GM19238 (cell line): ENCODE measurements at regions not wholly inside any gene's neighbourhood (a gene's known extent, or its start where the extent isn't known, plus 50 kb on each side); places are given as distances from the start of the nearest gene placed in this dataset.
A peak's percentile ranks its signal among the peaks of the same experiment; 100 is the strongest.

ENCODE experiments used
- DNase-seq: peaks from one replicate; pipeline ENCODE4 v3.0.0; 2011; ENCODE audit warnings: low spot score; ENCODE audit not compliant: insufficient read length

- DNase-seq, result no peak
Measured at GRCh38 chr9:93829271-93830011, 125.7 kb downstream of the BARX1 start.

GRCh38 chr9:93828331-93829097 lies 126.6 kb downstream of the BARX1 start:
- no peak for DNase-seq

- peak; percentile 44 for DNase-seq
Measured at GRCh38 chr9:93827545-93828330, 127.4 kb downstream of the BARX1 start.

DNA sequence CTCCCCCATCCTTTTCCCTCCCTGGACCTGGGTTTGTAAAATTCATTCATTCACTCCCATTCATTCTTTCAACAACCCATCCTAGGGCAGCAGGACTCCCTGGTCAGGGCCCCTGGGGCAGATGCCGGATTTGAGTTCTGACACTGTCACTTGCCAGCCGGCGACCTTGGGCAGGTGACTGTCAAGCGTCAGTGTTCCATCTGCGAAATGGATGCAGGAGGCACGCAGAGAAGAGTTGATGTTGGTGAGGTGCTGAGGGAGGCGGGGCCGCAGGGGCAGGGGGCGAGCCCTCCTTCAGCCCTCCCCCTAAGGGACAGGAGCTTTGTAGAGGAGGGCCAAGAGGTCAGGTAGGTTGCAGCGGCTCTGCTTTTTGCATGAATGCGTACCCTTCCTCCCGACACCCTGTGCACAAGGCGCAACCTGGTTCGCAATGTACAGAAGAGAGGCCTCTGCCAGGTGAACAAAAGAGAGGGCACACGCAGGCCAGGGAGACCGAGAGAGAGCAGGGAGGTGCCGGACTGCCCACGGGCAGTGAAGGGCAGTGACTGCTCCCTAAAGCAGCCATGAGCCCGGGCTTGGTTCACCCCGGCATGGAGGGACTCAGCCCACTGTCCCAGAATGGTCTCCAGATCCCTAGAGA lies 128.1 kb downstream of the BARX1 start:
- no peak for DNase-seq

DNA sequence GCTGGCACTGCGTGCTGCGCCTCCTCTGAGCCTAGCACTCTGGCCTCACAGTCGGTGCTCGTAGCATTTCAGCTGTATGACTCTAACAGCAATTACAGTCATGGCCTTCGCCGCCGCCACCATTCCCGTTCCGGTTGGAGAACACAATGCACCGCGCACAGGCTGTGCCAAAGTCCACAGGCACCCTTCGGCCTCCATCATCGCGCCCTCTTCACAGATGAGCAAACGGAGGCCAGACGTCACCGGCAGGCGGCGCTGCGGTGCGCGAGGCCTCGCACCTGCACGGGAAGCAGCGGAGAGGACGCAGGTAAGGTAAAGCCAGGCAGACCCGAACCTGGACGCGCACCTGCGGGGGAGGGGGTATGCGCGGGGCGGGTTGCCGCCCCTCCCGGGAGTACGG lies 128.9 kb downstream of the BARX1 start:
- no peak for DNase-seq

DNA sequence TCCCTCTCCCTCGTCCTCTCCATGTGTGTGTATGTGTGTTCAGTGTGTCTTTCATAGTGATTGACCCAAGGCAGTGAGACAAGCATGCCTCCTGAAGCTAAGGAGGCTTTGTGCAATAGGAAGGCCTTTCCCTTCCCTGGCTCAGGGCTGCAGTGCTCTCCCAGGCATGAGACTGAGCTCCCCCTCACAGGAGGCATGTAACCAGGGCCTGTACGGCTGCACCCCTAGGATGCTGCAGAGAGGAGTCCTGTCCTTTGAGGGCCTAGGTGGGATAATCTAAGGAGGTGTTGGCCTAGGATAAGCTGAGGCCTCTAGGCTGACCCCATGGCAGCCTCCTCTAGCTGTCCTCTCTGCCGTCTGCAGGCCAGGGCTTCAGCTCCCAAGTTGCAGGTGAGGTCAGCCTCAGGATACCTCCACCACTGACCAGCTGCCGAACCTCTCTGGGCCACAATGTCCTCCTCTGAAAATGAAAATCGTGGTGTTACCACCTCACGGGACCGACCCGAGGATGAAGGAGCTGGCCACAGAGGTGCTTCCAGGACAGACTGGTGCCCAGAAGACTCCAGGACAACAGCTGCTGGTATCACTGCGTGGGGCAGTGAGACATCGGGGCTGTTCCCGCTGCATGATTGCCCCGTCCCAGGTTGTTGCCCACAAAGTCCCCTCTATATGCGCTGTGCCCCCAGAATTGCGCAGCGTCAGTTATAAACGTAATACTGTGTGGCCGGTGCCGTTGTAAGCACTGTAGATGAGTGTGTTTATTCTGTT lies 129.6 kb downstream of the BARX1 start:
- DNase-seq, result no peak

DNA sequence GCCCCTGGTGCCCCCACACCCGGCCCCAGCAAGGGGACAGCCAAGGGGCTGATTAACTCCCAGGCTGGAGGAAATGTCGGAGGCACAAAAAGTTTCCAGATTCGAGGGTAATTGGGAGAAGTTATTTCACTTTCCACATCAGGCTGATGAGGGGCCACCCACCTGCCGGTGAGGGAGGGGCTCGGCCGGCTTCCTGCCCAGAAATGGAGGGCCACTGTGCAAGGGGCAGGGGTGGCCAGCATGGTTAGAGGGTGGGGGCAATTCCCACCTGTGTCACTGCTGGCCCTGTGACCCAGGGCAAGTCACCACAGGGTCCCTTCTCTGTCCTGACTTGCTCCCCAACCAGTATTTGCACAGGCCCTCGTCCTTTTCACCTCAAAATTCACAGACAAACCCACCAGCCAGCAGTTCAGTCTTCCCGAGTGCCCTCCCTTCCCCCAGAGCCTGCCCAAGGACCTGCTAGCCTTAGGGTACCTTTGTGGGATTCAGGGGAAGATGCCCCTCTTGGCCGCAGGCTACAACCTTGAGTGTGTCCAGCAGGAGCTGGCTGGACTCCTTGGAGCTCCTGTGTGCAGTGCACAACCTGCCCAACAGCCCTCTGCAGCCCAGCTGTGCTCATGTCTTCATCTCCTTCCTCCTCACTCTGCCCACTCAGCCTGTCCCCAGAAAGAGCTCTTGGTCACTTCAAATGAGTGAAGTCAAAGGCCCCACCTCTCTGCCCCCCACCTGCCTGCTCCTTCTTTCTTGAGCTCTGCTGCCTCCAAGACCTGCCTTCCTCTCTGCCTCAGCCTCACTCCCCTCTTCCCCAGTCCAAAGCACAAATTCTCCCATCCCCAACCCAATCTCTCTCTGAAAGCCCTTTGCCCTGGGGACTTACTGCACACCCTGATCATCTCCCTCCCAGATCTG lies 130.5 kb downstream of the BARX1 start:
- no peak for DNase-seq

DNA sequence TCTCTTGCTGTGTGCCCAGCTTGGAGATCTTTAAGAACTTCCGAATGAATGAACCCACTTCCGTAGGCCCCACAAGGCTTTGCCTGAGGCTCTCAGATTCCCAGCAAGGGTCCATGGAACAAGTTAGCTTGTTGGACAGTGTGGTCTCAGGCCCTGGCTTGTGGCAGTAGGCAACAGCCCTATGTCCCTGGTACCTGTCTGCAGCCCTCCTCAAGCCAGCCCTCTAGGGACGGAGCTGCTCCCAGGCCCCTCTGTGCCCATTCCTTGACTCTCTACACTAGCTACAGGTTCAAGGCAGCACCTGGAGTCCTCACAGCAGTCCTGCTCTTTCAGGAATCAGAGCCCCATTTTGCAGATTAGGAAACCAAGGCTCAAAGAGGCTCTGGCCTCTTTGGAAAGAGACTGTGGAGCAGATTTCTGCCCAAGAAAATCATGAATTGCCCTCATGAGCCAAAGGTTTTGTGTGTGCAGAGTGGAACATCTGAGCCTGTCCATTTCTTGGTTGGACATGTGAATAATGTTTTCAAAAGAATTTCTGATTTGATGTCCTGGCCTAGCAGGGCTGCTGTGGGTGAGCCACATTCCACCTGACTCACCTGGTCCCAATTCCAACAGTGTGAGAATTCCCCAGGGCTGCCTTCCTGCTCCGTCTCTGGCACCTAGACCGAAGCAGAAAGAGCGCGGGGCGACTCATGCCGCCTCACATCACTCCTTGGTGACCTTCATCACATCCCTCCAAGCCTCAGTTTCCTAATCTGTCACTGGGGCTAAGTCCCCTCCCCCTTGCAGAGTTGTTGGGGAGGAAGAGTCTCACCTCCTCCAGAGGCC lies 131.7 kb downstream of the BARX1 start:
- DNase-seq, result no peak

DNA sequence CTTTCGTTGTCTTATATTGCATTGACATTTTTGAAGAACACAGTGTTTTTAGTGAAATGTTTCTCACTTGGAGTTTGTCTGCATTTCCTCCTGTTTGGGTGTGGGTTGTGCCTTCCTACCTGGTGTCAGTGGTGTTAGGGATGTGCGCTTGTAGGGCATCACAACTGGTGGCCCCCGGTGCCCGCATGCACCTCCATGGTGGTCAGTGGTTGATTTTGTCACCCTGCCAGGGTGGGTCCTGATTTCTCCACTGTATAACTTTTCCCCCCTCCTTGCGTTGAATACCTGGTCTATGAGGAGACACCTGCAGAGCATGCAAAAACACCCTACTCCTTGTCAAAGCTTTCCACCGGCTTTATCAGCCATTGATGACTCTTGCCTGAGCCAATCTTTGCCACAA lies 132.9 kb downstream of the BARX1 start:
- no peak for DNase-seq

DNA sequence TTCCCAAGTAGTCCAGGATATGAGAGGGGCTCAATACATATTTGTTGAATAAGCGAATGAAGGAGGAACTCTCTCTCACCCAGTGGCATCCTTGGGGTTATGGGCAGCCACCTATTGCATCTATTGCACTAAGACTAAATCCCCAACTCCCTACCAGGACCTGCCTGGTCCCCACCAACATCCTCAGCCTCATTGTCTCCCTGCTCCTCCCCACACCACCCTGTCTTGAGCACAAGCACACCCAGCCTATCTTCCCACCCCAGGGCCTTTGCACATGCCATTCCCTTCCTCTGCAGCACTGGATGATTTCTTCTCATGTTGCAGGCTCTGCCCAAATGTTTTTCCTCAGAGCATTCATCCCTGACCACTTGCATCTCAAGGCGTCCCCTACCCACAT lies 133.8 kb downstream of the BARX1 start:
- DNase-seq, result no peak

DNA sequence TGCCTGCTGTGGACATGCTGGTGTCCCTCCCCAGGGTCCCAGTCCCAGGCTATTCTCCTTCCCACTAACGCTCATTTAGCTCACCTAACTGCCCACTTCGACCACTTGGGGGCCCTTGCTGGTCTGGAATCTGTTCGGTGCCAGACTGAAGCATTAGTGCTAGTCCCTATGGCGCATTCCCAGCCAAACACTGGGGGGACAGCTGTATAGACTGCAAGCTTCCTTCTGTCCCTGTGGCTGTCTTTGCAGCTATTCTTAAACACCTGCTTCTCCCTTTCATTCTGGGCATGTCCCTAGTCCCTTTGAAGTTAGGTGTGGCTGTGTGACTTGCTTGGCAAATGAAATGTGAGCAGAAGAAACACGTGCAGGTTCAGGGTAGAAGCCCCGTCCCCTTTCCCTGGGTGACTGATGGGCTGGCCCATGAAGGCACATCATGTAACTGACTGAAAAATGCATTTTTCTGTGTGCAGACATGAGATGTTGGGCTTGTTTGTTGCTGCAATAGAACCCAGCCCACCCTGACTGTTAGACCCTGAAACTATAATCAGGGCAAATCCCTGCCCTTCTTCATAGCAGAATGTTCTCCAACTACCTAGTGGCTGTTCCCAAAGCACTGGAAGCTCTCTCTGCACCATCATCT lies 134.4 kb downstream of the BARX1 start:
- no peak for DNase-seq

GRCh38 chr9:93819905-93820304 lies 135.2 kb downstream of the BARX1 start:
- DNase-seq, result no peak

GRCh38 chr9:93818827-93819472 lies 136.2 kb downstream of the BARX1 start:
- DNase-seq, result no peak

DNA sequence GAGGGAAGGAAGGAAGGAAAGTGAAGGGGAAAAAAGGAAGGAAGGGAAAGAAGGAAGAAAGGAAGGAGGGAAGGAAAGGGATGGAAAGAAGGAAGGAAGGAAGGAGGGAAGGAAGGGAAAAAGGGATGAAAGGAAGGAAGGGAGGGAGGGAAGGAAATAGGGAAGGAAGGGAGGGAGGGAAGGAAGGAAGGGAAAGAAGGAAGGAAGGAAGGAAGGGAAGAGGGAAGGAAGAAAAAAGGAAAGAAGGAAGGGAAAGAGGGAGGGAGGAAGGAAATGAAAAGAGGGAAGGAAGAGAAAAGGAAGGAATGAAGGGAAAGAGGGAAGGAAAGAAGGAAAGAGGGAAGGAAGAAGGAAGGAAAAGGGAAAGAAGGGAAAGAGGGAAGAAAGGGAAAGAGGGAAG lies 136.9 kb downstream of the BARX1 start:
- DNase-seq, result no peak

DNA sequence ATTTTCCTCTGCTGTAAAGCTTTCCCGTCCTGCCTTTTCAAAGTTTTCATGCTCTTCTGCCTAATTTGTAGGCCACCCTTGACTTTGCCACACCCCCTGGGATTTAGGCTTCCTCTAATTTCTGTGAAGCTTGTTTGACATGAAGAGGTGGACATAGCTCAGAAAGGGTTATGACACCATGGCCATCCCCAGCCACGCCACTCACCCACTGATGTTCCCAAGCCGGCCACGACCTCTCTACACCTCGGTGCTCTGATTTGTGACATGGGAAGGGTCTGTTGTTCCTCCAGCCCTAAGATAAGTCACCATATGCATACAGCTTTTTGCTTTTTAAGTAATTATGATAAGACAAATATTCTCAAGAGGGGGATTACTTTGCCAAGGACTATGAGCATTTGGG lies 139.5 kb downstream of the BARX1 start:
- no peak for DNase-seq

DNA sequence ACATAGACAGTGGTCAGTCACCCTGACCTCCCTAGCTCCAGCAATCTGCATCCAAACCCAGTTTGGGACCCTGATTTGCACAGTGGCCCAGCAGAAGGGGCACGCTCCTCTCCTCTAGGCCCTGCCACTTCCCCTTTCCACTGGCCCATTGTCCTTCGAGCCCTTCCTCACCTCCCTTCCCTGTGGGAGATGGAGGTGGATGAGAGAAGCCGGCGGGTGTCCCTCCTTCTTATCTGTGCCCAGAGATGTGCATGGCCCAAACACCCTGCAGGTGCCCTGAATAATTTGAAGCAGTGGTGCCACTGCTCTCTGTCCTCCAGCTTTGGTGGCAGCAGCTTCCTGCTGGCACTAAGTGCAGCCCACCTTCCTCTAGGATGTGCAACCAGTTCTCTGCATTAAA lies 140.0 kb downstream of the BARX1 start:
- DNase-seq, result no peak

GRCh38 chr9:93814077-93814956 lies 140.8 kb downstream of the BARX1 start:
- DNase-seq, result no peak
